ENCODE measurements at regions not wholly inside any gene's neighbourhood (a gene's known extent, or its start where the extent isn't known, plus 50 kb on each side); places are given as distances from the start of the nearest gene placed in this dataset.
"Not testable (repeated sequence)": the region's sequence is repeated elsewhere in the genome, so short reads cannot be mapped to it uniquely, and the experiment has no call there.

GRCh38 chr13:37290716-37291505 is 185.4 kb upstream of the CSNK1A1L start:
- H3K4me2 ChIP-seq (ENCODE audit: low read length), result no peak overlapping the region
- H3K4me3 ChIP-seq (ENCODE audit: low read length), result no peak overlapping the region
- H3K79me2 ChIP-seq (ENCODE audit: control insufficient read depth, low read length), result no peaks in the 10 kb centered on the region
- H3K9me3 ChIP-seq (ENCODE audit: control insufficient read depth, insufficient read depth, low read length), result no peaks in the 10 kb centered on the region
- TF ChIP-seq EZH2phosphoT487 (IDR thresholded peaks at IDR 0.05; ENCODE audit: borderline replicate concordance, low read length) (no peak), CTCF (IDR thresholded peaks at IDR 0.05; ENCODE audit: low read depth, low read length, poor library complexity, severe bottlenecking) (no peak)
- no peaks in the 10 kb centered on the region for H3K36me3 ChIP-seq (ENCODE audit: control insufficient read depth, low read length)
- no peak overlapping the region for H3K27ac ChIP-seq (ENCODE audit: low read depth, low read length)
- no peaks in the 10 kb centered on the region for H3K27me3 ChIP-seq (ENCODE audit: control insufficient read depth, low read length)
- H3K9me2 ChIP-seq (replicated peaks; ENCODE audit: control insufficient read depth, low read length), result no peaks in the 10 kb centered on the region
- H3K4me1 ChIP-seq (ENCODE audit: control insufficient read depth, low read length), result no peaks in the 10 kb centered on the region
- no peaks in the 10 kb centered on the region for H3F3A ChIP-seq (ENCODE audit: control insufficient read depth, insufficient read depth)
- H4K20me1 ChIP-seq (ENCODE audit: control insufficient read depth, insufficient read depth, low read depth, low read length), result no peaks in the 10 kb centered on the region

GRCh38 chr13:37289212-37289935 is 183.9 kb upstream of the CSNK1A1L start:
- Histone ChIP-seq H3K4me2 (ENCODE audit: low read length) (no peak overlapping the region), H4K20me1 (ENCODE audit: control insufficient read depth, insufficient read depth, low read depth, low read length) (no peaks in the 10 kb centered on the region), H3K27me3 (ENCODE audit: control insufficient read depth, low read length) (no peaks in the 10 kb centered on the region), H3K79me2 (ENCODE audit: control insufficient read depth, low read length) (no peaks in the 10 kb centered on the region), H3K4me3 (ENCODE audit: low read length) (no peak overlapping the region), H3K9me3 (ENCODE audit: control insufficient read depth, insufficient read depth, low read length) (no peaks in the 10 kb centered on the region), H3K4me1 (ENCODE audit: control insufficient read depth, low read length) (no peaks in the 10 kb centered on the region), H3K36me3 (ENCODE audit: control insufficient read depth, low read length) (no peaks in the 10 kb centered on the region), H3K9me2 (replicated peaks; ENCODE audit: control insufficient read depth, low read length) (no peaks in the 10 kb centered on the region), H3K27ac (ENCODE audit: low read depth, low read length) (no peak overlapping the region), H3F3A (ENCODE audit: control insufficient read depth, insufficient read depth) (no peaks in the 10 kb centered on the region)
- TF ChIP-seq EZH2phosphoT487 (IDR thresholded peaks at IDR 0.05; ENCODE audit: borderline replicate concordance, low read length), result no peak
- no peak for TF ChIP-seq CTCF (IDR thresholded peaks at IDR 0.05; ENCODE audit: low read depth, low read length, poor library complexity, severe bottlenecking)

- Histone ChIP-seq H3K79me2 (ENCODE audit: control insufficient read depth, low read length) (no peaks in the 10 kb centered on the region), H3K27me3 (ENCODE audit: control insufficient read depth, low read length) (no peaks in the 10 kb centered on the region), H3F3A (ENCODE audit: control insufficient read depth, insufficient read depth) (no peaks in the 10 kb centered on the region), H3K9me2 (replicated peaks; ENCODE audit: control insufficient read depth, low read length) (no peaks in the 10 kb centered on the region), H3K36me3 (ENCODE audit: control insufficient read depth, low read length) (no peaks in the 10 kb centered on the region), H3K4me3 (ENCODE audit: low read length) (no peak overlapping the region), H3K27ac (ENCODE audit: low read depth, low read length) (no peak overlapping the region), H3K4me1 (ENCODE audit: control insufficient read depth, low read length) (no peaks in the 10 kb centered on the region), H3K4me2 (ENCODE audit: low read length) (no peak overlapping the region), H4K20me1 (ENCODE audit: control insufficient read depth, insufficient read depth, low read depth, low read length) (no peaks in the 10 kb centered on the region), H3K9me3 (ENCODE audit: control insufficient read depth, insufficient read depth, low read length) (no peaks in the 10 kb centered on the region)
- TF ChIP-seq CTCF (IDR thresholded peaks at IDR 0.05; ENCODE audit: low read depth, low read length, poor library complexity, severe bottlenecking) (no peak), EZH2phosphoT487 (IDR thresholded peaks at IDR 0.05; ENCODE audit: borderline replicate concordance, low read length) (no peak)
Measured at GRCh38 chr13:37288057-37288720, 182.7 kb upstream of the CSNK1A1L start.

- H3K4me3 ChIP-seq (ENCODE audit: low read length); H3K79me2 ChIP-seq (ENCODE audit: control insufficient read depth, low read length): not testable (repeated sequence)
Measured at GRCh38 chr13:37280231-37280630, 174.8 kb upstream of the CSNK1A1L start.

More at GRCh38 chr13:37280231-37280630, 174.8 kb upstream of the CSNK1A1L start:
- H3K4me1 ChIP-seq (ENCODE audit: control insufficient read depth, low read length); H4K20me1 ChIP-seq (ENCODE audit: control insufficient read depth, insufficient read depth, low read depth, low read length); H3K27me3 ChIP-seq (ENCODE audit: control insufficient read depth, low read length); H3K36me3 ChIP-seq (ENCODE audit: control insufficient read depth, low read length); H3K9me3 ChIP-seq (ENCODE audit: control insufficient read depth, insufficient read depth, low read length); H3K4me2 ChIP-seq (ENCODE audit: low read length); H3F3A ChIP-seq (ENCODE audit: control insufficient read depth, insufficient read depth); H3K27ac ChIP-seq (ENCODE audit: low read depth, low read length); H3K9me2 ChIP-seq (replicated peaks; ENCODE audit: control insufficient read depth, low read length): not testable (repeated sequence)

All from DOHH2 (cell line).